NCI-H82 (cell line): ENCODE measurements at regions not wholly inside any gene's neighbourhood (a gene's known extent, or its start where the extent isn't known, plus 50 kb on each side); places are given as distances from the start of the nearest gene placed in this dataset.
A peak's percentile ranks its signal among the peaks of the same experiment; 100 is the strongest.

Experiments used
- DNase-seq: peaks from one replicate; lab custom pipeline; 2025; lab: John Stamatoyannopoulos, UW

- DNase-seq = no peak
Observed at GRCh38 chr13:80591976-80592740, 251.2 kb upstream of the SPRY2 start.

DNA sequence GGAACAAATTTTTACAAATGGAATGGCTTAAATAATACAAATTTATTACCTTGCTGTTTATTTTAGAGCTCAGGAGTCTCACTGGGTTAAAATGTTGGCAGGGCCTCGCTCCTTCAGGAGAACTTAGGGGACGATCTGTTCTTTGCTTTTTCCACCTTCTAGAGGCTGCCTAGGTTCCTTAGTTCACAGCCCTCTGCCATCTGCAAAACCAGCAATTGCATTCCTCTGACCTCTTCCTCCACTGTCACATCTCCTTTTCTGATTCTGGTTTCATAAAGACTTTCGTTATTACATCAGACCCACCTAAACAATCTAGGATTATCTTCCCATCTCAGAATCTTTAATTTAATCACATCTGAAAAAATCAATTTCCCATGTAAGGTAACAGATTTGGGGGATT, 249.6 kb upstream of the SPRY2 start:
- DNase-seq = no peak

DNA sequence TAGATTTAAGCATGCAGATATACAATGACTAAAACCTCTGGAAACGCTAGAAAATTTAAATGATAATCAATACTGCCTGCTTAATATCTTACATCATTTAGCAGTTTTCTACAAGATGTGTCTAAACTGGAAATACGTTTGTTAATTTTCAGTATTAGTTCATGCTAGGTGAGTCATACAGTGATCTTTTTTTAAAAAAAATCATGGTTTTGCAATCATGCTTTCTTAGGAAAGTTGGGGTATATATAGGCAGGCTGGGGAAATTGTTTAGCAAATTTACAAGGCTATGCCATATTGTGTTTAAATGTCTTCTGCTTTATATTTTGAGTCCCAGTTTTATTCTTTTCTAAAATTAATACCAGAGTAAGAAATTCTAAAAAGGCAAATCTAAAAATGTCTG, 245.4 kb upstream of the SPRY2 start:
- DNase-seq = no peak

- DNase-seq = no peak
Observed at GRCh38 chr13:80585531-80585930, 244.6 kb upstream of the SPRY2 start.

DNA sequence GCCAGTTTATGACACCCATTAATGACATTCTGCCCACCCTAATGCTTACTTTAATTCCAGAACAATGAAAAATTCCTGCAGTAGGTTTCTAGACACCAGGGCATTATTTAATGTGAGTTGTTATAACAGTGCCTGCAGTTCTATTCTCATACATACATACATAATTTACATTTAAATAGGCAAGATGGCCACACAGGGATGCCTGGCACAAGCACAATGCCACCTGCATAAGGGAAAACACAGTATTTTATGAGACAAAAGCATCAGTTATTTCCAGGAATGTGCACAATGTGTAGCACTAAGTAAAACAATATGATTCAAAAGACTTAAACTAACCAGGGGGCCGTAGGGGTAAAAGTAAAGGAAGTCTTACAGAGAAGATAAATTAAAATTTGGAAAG, 243.9 kb upstream of the SPRY2 start:
- DNase-seq = no peak

DNA sequence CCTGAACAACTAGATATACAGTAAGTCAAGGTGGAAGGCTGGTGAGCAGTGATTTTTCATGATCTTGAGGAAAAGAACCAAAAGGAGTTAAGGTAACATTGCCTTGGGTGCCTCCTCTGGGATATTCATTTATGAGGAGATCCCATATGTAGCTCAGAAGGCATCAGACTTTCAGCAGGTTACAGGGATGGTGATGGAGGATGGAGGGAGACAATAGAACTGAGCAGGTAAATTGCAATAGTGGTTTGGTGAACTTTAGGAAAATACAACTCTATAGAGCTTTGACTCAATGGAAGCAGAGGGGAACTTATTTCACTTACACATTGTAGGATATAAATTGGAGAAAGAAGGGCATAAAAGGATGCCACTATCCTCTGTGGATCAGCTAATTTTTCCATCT, 243.4 kb upstream of the SPRY2 start:
- no peak for DNase-seq

DNA sequence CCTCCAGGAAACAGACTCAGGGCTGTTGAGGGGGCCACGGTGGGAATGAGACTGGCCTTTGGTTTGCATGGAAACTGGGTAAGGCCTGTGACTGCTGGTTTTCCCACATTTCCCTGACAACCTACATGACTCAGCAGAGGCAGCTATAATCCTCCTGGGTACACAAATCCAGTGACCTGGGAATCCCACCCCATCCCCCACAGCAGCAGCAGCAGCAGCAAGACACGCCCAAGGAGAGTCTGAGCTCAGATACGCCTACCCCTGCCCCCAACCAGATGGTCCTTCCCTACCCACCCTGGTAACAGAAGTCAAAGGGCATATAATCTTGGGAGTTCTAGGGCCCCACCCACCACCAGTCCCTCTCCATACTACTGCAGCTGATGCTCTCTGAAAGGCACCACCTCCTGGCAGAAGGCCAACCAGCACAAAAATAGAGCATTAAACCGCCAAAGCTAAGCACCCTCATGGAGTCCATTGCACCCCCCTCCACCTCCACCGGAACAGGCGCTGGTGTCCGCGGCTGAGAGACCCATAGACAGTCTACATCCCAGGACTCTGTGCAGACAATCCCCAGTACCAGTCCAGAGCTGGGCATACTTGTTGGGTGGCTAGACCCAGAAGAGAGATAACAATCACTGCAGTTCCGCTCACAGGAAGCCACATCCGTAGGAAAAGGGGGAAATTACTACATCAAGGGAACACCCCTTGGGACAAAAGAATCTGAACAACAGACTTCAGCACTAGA, 237.2 kb upstream of the SPRY2 start:
- DNase-seq = peak; percentile 99

DNA sequence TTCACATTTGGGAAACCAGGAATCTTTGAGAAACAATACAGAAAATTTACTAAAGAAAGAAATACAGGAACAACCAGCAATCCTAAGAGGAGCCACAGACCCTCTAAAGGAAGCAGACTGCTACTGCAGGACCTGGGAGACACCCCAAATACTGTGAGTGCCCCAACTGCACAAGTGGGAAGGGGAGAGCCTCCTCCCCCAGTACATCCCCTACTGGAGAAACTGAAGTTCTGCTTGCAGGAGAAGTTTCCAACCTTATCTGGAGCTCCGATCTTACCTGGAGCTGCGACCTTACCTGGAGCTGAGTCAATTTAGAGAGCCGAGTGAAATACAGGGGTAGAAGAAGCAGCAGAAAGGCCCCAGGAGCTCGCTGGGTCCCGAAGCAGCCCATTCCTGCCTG, 236.4 kb upstream of the SPRY2 start:
- no peak for DNase-seq

- DNase-seq = no peak
Observed at GRCh38 chr13:80574113-80574850, 233.4 kb upstream of the SPRY2 start.

GRCh38 chr13:80572923-80573316, 232.0 kb upstream of the SPRY2 start:
- peak; percentile 24 for DNase-seq

DNA sequence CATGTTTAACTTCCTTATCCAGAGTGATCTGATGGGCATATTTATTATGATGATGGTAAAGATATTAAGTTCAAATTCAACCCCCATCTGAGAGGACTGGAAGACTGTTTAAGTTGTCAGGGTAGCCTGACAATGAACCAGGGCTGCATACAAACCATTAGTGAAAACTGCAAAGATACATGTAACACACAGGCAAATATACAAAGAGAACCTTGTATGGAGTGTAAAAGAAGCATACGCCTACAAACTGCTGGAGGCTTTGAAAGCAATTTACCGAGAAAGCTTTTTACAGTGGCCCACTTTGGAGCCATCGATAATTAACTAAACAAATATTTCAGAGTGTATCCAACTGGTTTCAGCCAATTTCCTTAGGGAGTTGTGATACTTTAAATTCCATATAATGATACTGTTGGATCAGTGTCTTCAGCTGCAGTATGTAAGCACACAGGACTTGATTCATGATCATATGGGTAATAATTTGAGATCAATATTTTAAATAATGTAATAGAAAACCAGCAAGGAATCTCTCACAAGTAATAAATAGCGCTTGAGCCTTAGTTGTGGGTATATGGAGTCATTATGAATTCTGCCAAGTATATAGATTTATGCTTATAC, 231.5 kb upstream of the SPRY2 start:
- DNase-seq = no peak

DNA sequence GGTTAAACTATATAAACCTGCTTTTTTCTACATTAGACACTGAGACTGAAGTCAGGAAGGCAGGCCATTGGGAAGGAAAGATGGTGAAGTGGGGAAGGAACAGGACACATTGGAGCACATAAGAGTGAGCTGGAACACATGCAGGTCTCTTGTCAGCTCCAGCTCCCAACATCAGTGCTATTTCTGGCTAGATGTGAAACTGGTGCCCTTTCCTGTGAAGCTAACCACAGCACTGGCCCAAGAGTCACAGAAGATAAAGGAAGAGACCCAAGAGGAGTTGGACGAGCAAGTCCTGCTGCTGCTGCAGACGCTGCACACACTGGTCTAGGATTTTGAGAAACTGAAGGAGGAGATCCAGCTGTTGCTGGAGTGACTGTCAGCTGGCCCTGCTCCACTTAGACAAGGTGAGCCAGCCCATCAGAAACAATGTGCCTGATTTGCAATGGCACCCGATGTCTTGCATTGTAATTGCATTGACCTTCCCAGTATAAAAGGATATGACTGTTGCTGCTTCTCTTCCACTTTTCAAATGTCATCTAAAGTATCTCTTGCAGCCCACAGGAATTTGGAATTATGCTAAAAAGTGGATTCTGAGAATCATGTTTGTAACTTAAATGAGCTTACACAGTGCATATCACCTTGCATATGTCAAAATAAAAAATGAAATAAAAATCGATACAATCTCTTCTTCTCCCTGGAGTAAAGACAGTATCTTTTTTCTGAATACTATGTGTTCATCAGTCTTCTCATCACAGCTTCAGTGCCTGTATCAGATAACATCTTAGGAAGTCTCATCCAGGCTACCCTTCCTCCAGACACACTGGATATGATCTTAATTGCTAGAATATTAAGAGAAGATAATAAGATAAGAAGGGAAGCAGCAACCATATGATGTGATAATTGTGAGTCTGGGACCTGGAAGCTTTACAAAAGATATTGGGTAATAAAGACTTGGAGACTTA, 230.7 kb upstream of the SPRY2 start:
- no peak for DNase-seq

GRCh38 chr13:80563439-80563838, 222.5 kb upstream of the SPRY2 start:
- no peak for DNase-seq

GRCh38 chr13:80562433-80563156, 221.7 kb upstream of the SPRY2 start:
- no peak for DNase-seq

- DNase-seq = no peak
Observed at GRCh38 chr13:80560609-80561008, 219.7 kb upstream of the SPRY2 start.

- DNase-seq = no peak
Observed at GRCh38 chr13:80559944-80560343, 219.0 kb upstream of the SPRY2 start.

- DNase-seq = no peak
Observed at GRCh38 chr13:80558074-80558473, 217.1 kb upstream of the SPRY2 start.

GRCh38 chr13:80555796-80556678, 215.1 kb upstream of the SPRY2 start:
- DNase-seq = no peak

GRCh38 chr13:80552851-80553440, 212.0 kb upstream of the SPRY2 start:
- DNase-seq = no peak
